ENCODE measurements at regions not wholly inside any gene's neighbourhood (a gene's known extent, or its start where the extent isn't known, plus 50 kb on each side); places are given as distances from the start of the nearest gene placed in this dataset.

DNA sequence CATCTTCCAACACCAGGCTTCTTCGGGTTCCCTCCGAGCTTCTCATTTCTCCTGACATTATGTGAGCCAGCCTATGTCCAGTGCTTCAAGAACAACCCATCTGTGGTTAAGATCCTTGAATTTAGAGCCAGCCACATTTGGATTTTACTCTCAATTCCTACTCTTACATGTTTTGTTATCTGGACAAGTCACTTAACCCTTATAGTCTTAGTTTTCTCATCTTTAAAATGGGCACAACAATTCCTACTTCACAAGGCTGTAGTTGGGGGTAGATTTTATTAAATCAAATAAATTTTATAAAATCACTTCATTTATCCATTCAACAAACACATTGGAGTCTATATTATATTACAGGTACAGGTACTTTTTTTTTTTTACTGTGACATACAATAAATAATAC, 105.5 kb upstream of the SLC38A2 start:
- TF ChIP-seq, protein P1, sequence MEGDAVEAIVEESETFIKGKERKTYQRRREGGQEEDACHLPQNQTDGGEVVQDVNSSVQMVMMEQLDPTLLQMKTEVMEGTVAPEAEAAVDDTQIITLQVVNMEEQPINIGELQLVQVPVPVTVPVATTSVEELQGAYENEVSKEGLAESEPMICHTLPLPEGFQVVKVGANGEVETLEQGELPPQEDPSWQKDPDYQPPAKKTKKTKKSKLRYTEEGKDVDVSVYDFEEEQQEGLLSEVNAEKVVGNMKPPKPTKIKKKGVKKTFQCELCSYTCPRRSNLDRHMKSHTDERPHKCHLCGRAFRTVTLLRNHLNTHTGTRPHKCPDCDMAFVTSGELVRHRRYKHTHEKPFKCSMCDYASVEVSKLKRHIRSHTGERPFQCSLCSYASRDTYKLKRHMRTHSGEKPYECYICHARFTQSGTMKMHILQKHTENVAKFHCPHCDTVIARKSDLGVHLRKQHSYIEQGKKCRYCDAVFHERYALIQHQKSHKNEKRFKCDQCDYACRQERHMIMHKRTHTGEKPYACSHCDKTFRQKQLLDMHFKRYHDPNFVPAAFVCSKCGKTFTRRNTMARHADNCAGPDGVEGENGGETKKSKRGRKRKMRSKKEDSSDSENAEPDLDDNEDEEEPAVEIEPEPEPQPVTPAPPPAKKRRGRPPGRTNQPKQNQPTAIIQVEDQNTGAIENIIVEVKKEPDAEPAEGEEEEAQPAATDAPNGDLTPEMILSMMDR (IDR thresholded peaks at IDR 0.05), result no peak
- no peak for TF ChIP-seq POLR2AphosphoS5 (IDR thresholded peaks at IDR 0.05; ENCODE audit: low read depth, low read length)
- TF ChIP-seq, protein P2, sequence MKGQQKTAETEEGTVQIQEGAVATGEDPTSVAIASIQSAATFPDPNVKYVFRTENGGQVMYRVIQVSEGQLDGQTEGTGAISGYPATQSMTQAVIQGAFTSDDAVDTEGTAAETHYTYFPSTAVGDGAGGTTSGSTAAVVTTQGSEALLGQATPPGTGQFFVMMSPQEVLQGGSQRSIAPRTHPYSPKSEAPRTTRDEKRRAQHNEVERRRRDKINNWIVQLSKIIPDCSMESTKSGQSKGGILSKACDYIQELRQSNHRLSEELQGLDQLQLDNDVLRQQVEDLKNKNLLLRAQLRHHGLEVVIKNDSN (IDR thresholded peaks at IDR 0.05; ENCODE audit: borderline replicate concordance, low read depth), result no peak
- no peak for TF ChIP-seq GATA2 (CRISPR knock-in tag; IDR thresholded peaks at IDR 0.05)
- TF ChIP-seq, protein P3, sequence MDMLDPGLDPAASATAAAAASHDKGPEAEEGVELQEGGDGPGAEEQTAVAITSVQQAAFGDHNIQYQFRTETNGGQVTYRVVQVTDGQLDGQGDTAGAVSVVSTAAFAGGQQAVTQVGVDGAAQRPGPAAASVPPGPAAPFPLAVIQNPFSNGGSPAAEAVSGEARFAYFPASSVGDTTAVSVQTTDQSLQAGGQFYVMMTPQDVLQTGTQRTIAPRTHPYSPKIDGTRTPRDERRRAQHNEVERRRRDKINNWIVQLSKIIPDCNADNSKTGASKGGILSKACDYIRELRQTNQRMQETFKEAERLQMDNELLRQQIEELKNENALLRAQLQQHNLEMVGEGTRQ (IDR thresholded peaks at IDR 0.05; ENCODE audit: borderline replicate concordance, low read depth, low read length), result no peak
- TF ChIP-seq NFIC (IDR thresholded peaks at IDR 0.05; ENCODE audit: borderline replicate concordance), result no peak
- TF ChIP-seq TAF1 (IDR thresholded peaks at IDR 0.05; ENCODE audit: borderline replicate concordance, low read depth, low read length), result no peak
- no peak for TF ChIP-seq SIN3A (IDR thresholded peaks at IDR 0.05; ENCODE audit: borderline replicate concordance, low read depth, low read length)
- no peak for TF ChIP-seq JUND (IDR thresholded peaks at IDR 0.05)
- TF ChIP-seq EZH2phosphoT487 (IDR thresholded peaks at IDR 0.05; ENCODE audit: borderline replicate concordance, low read depth), result no peak
- TF ChIP-seq TCF12 (IDR thresholded peaks at IDR 0.05), result no peak
